ENCODE measurements at regions not wholly inside any gene's neighbourhood (a gene's known extent, or its start where the extent isn't known, plus 50 kb on each side); places are given as distances from the start of the nearest gene placed in this dataset.

- no peak for DNase-seq
Observed at GRCh38 chr1:4600615-4601460, 53.6 kb upstream of the AJAP1 start.

DNA sequence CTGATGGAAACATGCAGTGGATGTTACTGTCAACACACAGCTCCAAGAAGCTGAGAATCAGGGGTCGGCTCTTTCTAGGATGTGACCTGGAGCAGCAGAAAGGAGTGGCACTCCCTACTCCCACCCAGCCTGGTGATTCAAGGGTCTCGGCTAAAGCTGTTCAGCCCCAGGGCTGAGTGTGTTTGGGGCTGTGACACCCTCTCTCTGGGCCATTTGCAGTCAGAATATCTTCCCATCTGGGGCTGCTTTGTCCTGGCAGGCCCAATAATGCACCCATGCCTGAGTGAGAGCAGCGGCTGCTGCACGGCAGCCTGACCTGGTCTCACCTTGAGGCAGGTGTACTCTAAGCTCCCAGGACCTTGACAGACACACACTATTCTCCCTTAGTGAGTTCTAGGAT is 52.5 kb upstream of the AJAP1 start:
- DNase-seq: no peak

DNA sequence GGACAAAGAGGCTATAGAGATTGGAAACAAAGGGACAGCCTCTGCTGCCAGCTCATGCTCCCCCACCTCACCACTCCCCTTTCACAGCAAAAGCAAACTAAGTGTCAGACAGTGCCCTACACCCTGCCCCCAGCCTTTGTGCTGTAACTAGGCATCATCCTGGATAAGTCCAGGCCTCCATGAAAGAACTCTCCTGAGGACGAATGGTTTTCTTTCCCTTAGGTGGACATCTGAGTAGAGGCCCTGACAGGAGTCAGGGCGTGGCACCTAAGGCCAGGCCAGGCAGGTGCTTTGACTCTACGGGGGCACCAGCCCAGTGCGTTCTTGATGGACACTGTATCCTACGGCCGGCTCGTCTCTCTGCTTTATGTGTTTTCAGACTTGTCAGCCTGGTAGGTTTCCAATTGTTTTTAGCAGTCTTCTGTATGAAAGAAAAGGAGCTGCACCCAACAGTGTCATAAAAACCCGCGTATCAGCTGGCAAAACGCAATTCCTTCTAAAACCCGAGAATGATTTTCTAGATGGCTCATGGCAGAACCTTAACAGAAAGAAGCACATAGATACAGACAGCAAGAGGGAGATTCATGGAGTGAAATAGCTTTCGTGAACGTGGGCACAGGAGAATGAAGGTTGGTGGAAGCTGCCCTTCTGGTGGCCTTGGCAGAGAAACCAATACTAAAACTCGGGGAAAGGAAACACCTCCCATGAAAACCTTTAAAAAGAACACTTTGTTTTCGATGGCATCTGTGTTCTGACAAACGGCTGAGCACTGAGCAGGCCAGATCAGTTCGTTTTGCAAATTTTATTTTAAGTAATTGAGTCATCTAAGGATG is 51.7 kb upstream of the AJAP1 start:
- no peak for DNase-seq

- no peak for DNase-seq
Observed at GRCh38 chr1:4603295-4604110, 50.9 kb upstream of the AJAP1 start.
